Hepatocyte (in vitro differentiated cells): ENCODE measurements at regions not wholly inside any gene's neighbourhood (a gene's known extent, or its start where the extent isn't known, plus 50 kb on each side); places are given as distances from the start of the nearest gene placed in this dataset.
"Not testable (repeated sequence)": the region's sequence is repeated elsewhere in the genome, so short reads cannot be mapped to it uniquely, and the experiment has no call there.

ENCODE experiments used
- DNase-seq: peaks from one replicate; pipeline ENCODE4 v3.0.0-alpha.2; 2016; ENCODE audit warnings: low spot score
- H2AFZ ChIP-seq: fragments of 200-600 bp; sonication (generic); 2 replicates; pipeline ENCODE4 v1.6.0; 2016; ENCODE audit warnings: antibody characterized with exemption, mild to moderate bottlenecking
- H3K27ac ChIP-seq: fragments of 200-600 bp; sonication (generic); 2 replicates; pipeline ENCODE4 v1.5.1; 2016; ENCODE audit warnings: mild to moderate bottlenecking
- H3K27me3 ChIP-seq: fragments of 200-600 bp; sonication (generic); 2 replicates; pipeline ENCODE4 v1.6.1; 2016
- H3K36me3 ChIP-seq: fragments of 200-600 bp; sonication (generic); replicated peaks from 2 replicates; pipeline ENCODE4 v1.5.1; 2016; ENCODE audit warnings: low read depth; ENCODE audit not compliant: insufficient read depth
- H3K4me1 ChIP-seq: fragments of 200-600 bp; sonication (generic); 2 replicates; pipeline ENCODE4 v1.5.1; 2016; ENCODE audit warnings: mild to moderate bottlenecking, moderate library complexity; ENCODE audit not compliant: insufficient read depth
- H3K4me2 ChIP-seq: fragments of 200-600 bp; sonication (generic); 2 replicates; pipeline ENCODE4 v1.6.0; 2016
- H3K4me3 ChIP-seq: fragments of 200-600 bp; sonication (generic); 2 replicates; pipeline ENCODE4 v1.5.1; 2016; ENCODE audit warnings: mild to moderate bottlenecking
- H3K79me2 ChIP-seq: fragments of 200-600 bp; sonication (generic); 2 replicates; pipeline ENCODE4 v1.6.0; 2017; ENCODE audit warnings: mild to moderate bottlenecking
- H3K9me2 ChIP-seq: fragments of 200-600 bp; sonication (generic); replicated peaks from 2 replicates; pipeline ENCODE4 v1.6.0; 2017; ENCODE audit warnings: mild to moderate bottlenecking; ENCODE audit not compliant: insufficient read depth
- H3K9me3 ChIP-seq: fragments of 200-600 bp; sonication (generic); 2 replicates; pipeline ENCODE4 v1.5.1; 2016; ENCODE audit warnings: low read depth, mild to moderate bottlenecking
- H4K20me1 ChIP-seq: fragments of 200-600 bp; sonication (generic); 2 replicates; pipeline ENCODE4 v1.6.0; 2016; ENCODE audit warnings: mild to moderate bottlenecking; ENCODE audit not compliant: insufficient read depth, poor library complexity, severe bottlenecking
- WGBS: methylation state at CpG from one replicate; pipeline ENCODE4 v1.1.6; 2016; ENCODE audit warnings: low lambda C conversion rate; ENCODE audit errors: missing lambda C conversion rate; 5-methylcytosine and 5-hydroxymethylcytosine counted together

- not testable (repeated sequence) for H3K9me2 ChIP-seq, H3K79me2 ChIP-seq, H3K36me3 ChIP-seq, H3K4me2 ChIP-seq, H2AFZ ChIP-seq, H3K9me3 ChIP-seq, H3K4me1 ChIP-seq, H4K20me1 ChIP-seq, H3K27me3 ChIP-seq, DNase-seq, H3K4me3 ChIP-seq, H3K27ac ChIP-seq
Observed at GRCh38 chr5:34329611-34330108, 286.6 kb upstream of the C1QTNF3 start.

- H3K4me1 ChIP-seq, H3K4me3 ChIP-seq, H3K36me3 ChIP-seq, H3K9me3 ChIP-seq, H3K27ac ChIP-seq, H3K4me2 ChIP-seq, H4K20me1 ChIP-seq, H3K79me2 ChIP-seq, H3K9me2 ChIP-seq, DNase-seq, H2AFZ ChIP-seq, H3K27me3 ChIP-seq: not testable (repeated sequence)
Observed at GRCh38 chr5:34331928-34332454, 289.0 kb upstream of the C1QTNF3 start.

- not testable (repeated sequence) for DNase-seq, H3K4me3 ChIP-seq, H3K4me2 ChIP-seq, H3K27me3 ChIP-seq, H3K4me1 ChIP-seq, H2AFZ ChIP-seq, H3K9me2 ChIP-seq, H3K36me3 ChIP-seq, H3K27ac ChIP-seq, H4K20me1 ChIP-seq, H3K79me2 ChIP-seq, H3K9me3 ChIP-seq
- 67% methylated on average over 1 of the region's 1 CpG for whole genome bisulfite sequencing
Observed at GRCh38 chr5:34339408-34340001, 296.5 kb upstream of the C1QTNF3 start.

- not testable (repeated sequence) for H3K4me2 ChIP-seq, H3K9me2 ChIP-seq
Observed at GRCh38 chr5:34354440-34354839, 301.7 kb upstream of the RAI14 start.

GRCh38 chr5:34371417-34371816, 284.7 kb upstream of the RAI14 start:
- not testable (repeated sequence) for H3K4me3 ChIP-seq, H2AFZ ChIP-seq, H3K9me3 ChIP-seq, DNase-seq, H3K4me1 ChIP-seq, H3K36me3 ChIP-seq, H3K79me2 ChIP-seq, H3K4me2 ChIP-seq, H3K27ac ChIP-seq, H3K9me2 ChIP-seq, H4K20me1 ChIP-seq, H3K27me3 ChIP-seq
- WGBS, result 80% methylated on average over 2 of the region's 2 CpGs

More at GRCh38 chr5:34354440-34354839, 301.7 kb upstream of the RAI14 start:
- H3K4me1 ChIP-seq, H3K4me3 ChIP-seq, DNase-seq, H3K27ac ChIP-seq, H3K27me3 ChIP-seq, H3K9me3 ChIP-seq, H3K36me3 ChIP-seq, H2AFZ ChIP-seq, H3K79me2 ChIP-seq, H4K20me1 ChIP-seq: not testable (repeated sequence)
- 80% methylated on average over 2 of the region's 2 CpGs for WGBS

- not testable (repeated sequence) for H3K9me3 ChIP-seq, H3K79me2 ChIP-seq, H3K4me3 ChIP-seq, H3K27ac ChIP-seq, H3K4me1 ChIP-seq, DNase-seq, H2AFZ ChIP-seq, H3K36me3 ChIP-seq, H3K4me2 ChIP-seq, H3K27me3 ChIP-seq, H4K20me1 ChIP-seq, H3K9me2 ChIP-seq
- WGBS, result 82% methylated on average over 1 of the region's 1 CpG
Observed at GRCh38 chr5:34371817-34372216, 284.3 kb upstream of the RAI14 start.

- WGBS, result 63% methylated on average over 5 of the region's 5 CpGs
- H3K9me3 ChIP-seq, H3K4me3 ChIP-seq, H3K27me3 ChIP-seq, H4K20me1 ChIP-seq, H3K9me2 ChIP-seq, H3K79me2 ChIP-seq, H3K36me3 ChIP-seq, H3K4me1 ChIP-seq, H3K27ac ChIP-seq, H3K4me2 ChIP-seq, DNase-seq, H2AFZ ChIP-seq: not testable (repeated sequence)
Observed at GRCh38 chr5:34372739-34373138, 283.4 kb upstream of the RAI14 start.

- not testable (repeated sequence) for H3K79me2 ChIP-seq, H3K36me3 ChIP-seq, H3K4me3 ChIP-seq, H3K4me1 ChIP-seq, H3K4me2 ChIP-seq, DNase-seq, H3K27me3 ChIP-seq, H2AFZ ChIP-seq, H3K9me3 ChIP-seq, H4K20me1 ChIP-seq, H3K9me2 ChIP-seq, H3K27ac ChIP-seq
- WGBS, result 80% methylated on average over 2 of the region's 2 CpGs
Observed at GRCh38 chr5:34377651-34378050, 278.5 kb upstream of the RAI14 start.

- not testable (repeated sequence) for H3K4me3 ChIP-seq, H4K20me1 ChIP-seq, H3K9me3 ChIP-seq, H3K79me2 ChIP-seq, H3K9me2 ChIP-seq, H3K4me2 ChIP-seq, H3K36me3 ChIP-seq, H2AFZ ChIP-seq, DNase-seq, H3K27me3 ChIP-seq, H3K27ac ChIP-seq, H3K4me1 ChIP-seq
- 89% methylated on average over 2 of the region's 2 CpGs for WGBS
Observed at GRCh38 chr5:34378498-34378897, 277.6 kb upstream of the RAI14 start.
